Frontal cortex (tissue), 3 donors: ENCODE measurements at regions not wholly inside any gene's neighbourhood (a gene's known extent, or its start where the extent isn't known, plus 50 kb on each side); places are given as distances from the start of the nearest gene placed in this dataset.

ENCODE experiments used
- DNase-seq, 2 donors: peaks; one replicate each; pipeline ENCODE4 v3.0.0; 2012; ENCODE audit warnings: low spot score in 2 of 2
- FAIRE-seq: peaks from 2 replicates; lab custom pipeline; 2012; peaks lifted over from hg19 to GRCh38; lab: Jason Lieb, UNC
- donor health status: control.
- donor health status: control.
- donor health status: control.

GRCh38 chr13:111844222-111844671 lies 222.7 kb upstream of the SOX1 start:
- no peak for FAIRE-seq
- no peak for DNase-seq

GRCh38 chr13:111844682-111845081 lies 222.3 kb upstream of the SOX1 start:
- FAIRE-seq: no peak
- no peak for DNase-seq

GRCh38 chr13:111845621-111846351 lies 221.2 kb upstream of the SOX1 start:
- FAIRE-seq (no peak), DNase-seq (peak in 1 of 2 donors; percentile 37)

GRCh38 chr13:111846391-111847159 lies 220.4 kb upstream of the SOX1 start:
- FAIRE-seq: no peak
- DNase-seq: no peak

- FAIRE-seq: no peak
- DNase-seq: no peak
Measured at GRCh38 chr13:111847964-111848363, 219.0 kb upstream of the SOX1 start.

GRCh38 chr13:111850458-111850857 lies 216.5 kb upstream of the SOX1 start:
- FAIRE-seq (no peak), DNase-seq (no peak)

- FAIRE-seq: no peak
- no peak for DNase-seq
Measured at GRCh38 chr13:111850976-111851375, 216.0 kb upstream of the SOX1 start.

- no peak for DNase-seq
- no peak for FAIRE-seq
Measured at GRCh38 chr13:111852725-111853518, 214.0 kb upstream of the SOX1 start.

GRCh38 chr13:111853721-111854120 lies 213.2 kb upstream of the SOX1 start:
- FAIRE-seq (no peak), DNase-seq (no peak)

- DNase-seq (no peak), FAIRE-seq (no peak)
Measured at GRCh38 chr13:111854403-111854802, 212.5 kb upstream of the SOX1 start.

GRCh38 chr13:111855191-111855590 lies 211.8 kb upstream of the SOX1 start:
- DNase-seq (no peak), FAIRE-seq (no peak)

- DNase-seq: no peak
- FAIRE-seq: no peak
Measured at GRCh38 chr13:111855786-111856185, 211.2 kb upstream of the SOX1 start.

GRCh38 chr13:111856571-111856970 lies 210.4 kb upstream of the SOX1 start:
- DNase-seq (no peak), FAIRE-seq (no peak)

- FAIRE-seq (no peak), DNase-seq (no peak)
Measured at GRCh38 chr13:111857336-111857735, 209.6 kb upstream of the SOX1 start.

- FAIRE-seq: no peak
- no peak for DNase-seq
Measured at GRCh38 chr13:111857846-111858560, 208.9 kb upstream of the SOX1 start.

- FAIRE-seq (no peak), DNase-seq (no peak)
Measured at GRCh38 chr13:111858571-111858970, 208.4 kb upstream of the SOX1 start.

- no peak for FAIRE-seq
- DNase-seq: no peak
Measured at GRCh38 chr13:111859354-111860230, 207.4 kb upstream of the SOX1 start.

- no peak for DNase-seq
- FAIRE-seq: no peak
Measured at GRCh38 chr13:111860231-111860552, 206.8 kb upstream of the SOX1 start.

GRCh38 chr13:111861319-111861718 lies 205.6 kb upstream of the SOX1 start:
- no peak for DNase-seq
- FAIRE-seq: no peak
